Heart left ventricle (tissue), 13 donors: ENCODE measurements at regions not wholly inside any gene's neighbourhood (a gene's known extent, or its start where the extent isn't known, plus 50 kb on each side); places are given as distances from the start of the nearest gene placed in this dataset.

ENCODE experiments used
- CTCF ChIP-seq, 12 donors: fragments of 200-600 bp; sonication (generic) in 4 of 12; IDR thresholded peaks; one replicate each; pipeline versions ENCODE4 v1.5.0 to v1.8.0; 2018 to 2022; ENCODE audit warnings: antibody characterized with exemption in 12 of 12, mild to moderate bottlenecking in 5 of 12
- POLR2A ChIP-seq, 2 donors: fragments of 450-650 bp; IDR thresholded peaks; one replicate each; pipeline ENCODE4 v1.6.1; 2017; ENCODE audit warnings: antibody characterized with exemption in 2 of 2, mild to moderate bottlenecking in 2 of 2, moderate library complexity in 2 of 2
- donor health status: ischemic (EF 13 %, LVEDD 7.1; RV severe dilation, severe dysfunction).
- donor health status: DM: no; HTN: yes; CAD: no.
- donor health status: DM: no; HTN: no; CAD: no.
- donor health status: ischemic (EF 25% LVEDD 6.9; RV normal size, moderate dysfunction).
- donor health status: ischemic (EF 25% LVEDD 5.7; RV mildly dilated, moderate dysfunction).
- donor health status: ischemic (EF 35%, LVEDD 5.7; RV mildly dilated, moderate dysfunction).
- donor health status: nonischemic (EF 11% LVEDD 7.7; RV severe dilation, severe dysfunction).
- donor health status: DM: yes; HTN: yes; CAD: no.
- donor health status: PGD.
- donor health status: ischemic (EF 29% LVEDD 5.4; RV normal size, mild dysfunction).
- donor health status: nonischemic (EF 23%, LVEDD 6.1; RV moderate dilation, normal function).

GRCh38 chr13:90833951-90834350 lies 513.5 kb upstream of the MIR17HG start:
- TF ChIP-seq CTCF (IDR thresholded peaks at IDR 0.05) (no peak), POLR2A (IDR thresholded peaks at IDR 0.05) (no peak)
